Globus pallidus (tissue), 1 donor: ENCODE measurements at regions not wholly inside any gene's neighbourhood (a gene's known extent, or its start where the extent isn't known, plus 50 kb on each side); places are given as distances from the start of the nearest gene placed in this dataset.

Source experiments
- DNase-seq: peaks from one replicate; pipeline ENCODE4 v3.0.0-alpha.2; 2015; ENCODE audit warnings: low spot score

- no peak for DNase-seq
Observed at GRCh38 chr4:156241896-156242295, 288.2 kb upstream of the CTSO start.

- no peak for DNase-seq
Observed at GRCh38 chr4:156238171-156238570, 284.5 kb upstream of the CTSO start.

GRCh38 chr4:156237231-156237630, 283.6 kb upstream of the CTSO start:
- DNase-seq: no peak

- DNase-seq: no peak
Observed at GRCh38 chr4:156230176-156230575, 276.5 kb upstream of the CTSO start.

GRCh38 chr4:156228676-156229075, 275.0 kb upstream of the CTSO start:
- no peak for DNase-seq

GRCh38 chr4:156227321-156227720, 273.7 kb upstream of the CTSO start:
- no peak for DNase-seq

- DNase-seq: no peak
Observed at GRCh38 chr4:156223985-156224384, 270.3 kb upstream of the CTSO start.

- DNase-seq: no peak
Observed at GRCh38 chr4:156217236-156217635, 263.6 kb upstream of the CTSO start.

GRCh38 chr4:156201050-156201449, 247.4 kb upstream of the CTSO start:
- no peak for DNase-seq

- DNase-seq: no peak
Observed at GRCh38 chr4:156198511-156198910, 244.8 kb upstream of the CTSO start.

GRCh38 chr4:156197216-156197615, 243.6 kb upstream of the CTSO start:
- DNase-seq: no peak

GRCh38 chr4:156196722-156197121, 243.1 kb upstream of the CTSO start:
- no peak for DNase-seq

- no peak for DNase-seq
Observed at GRCh38 chr4:156195914-156196313, 242.2 kb upstream of the CTSO start.

- no peak for DNase-seq
Observed at GRCh38 chr4:156194896-156195295, 241.2 kb upstream of the CTSO start.

GRCh38 chr4:156193800-156194199, 240.1 kb upstream of the CTSO start:
- no peak for DNase-seq

GRCh38 chr4:156193106-156193505, 239.4 kb upstream of the CTSO start:
- no peak for DNase-seq

GRCh38 chr4:156192033-156192432, 238.4 kb upstream of the CTSO start:
- no peak for DNase-seq

- DNase-seq: no peak
Observed at GRCh38 chr4:156191044-156191781, 237.5 kb upstream of the CTSO start.

GRCh38 chr4:156190615-156191014, 236.9 kb upstream of the CTSO start:
- no peak for DNase-seq

- no peak for DNase-seq
Observed at GRCh38 chr4:156188596-156188995, 234.9 kb upstream of the CTSO start.

GRCh38 chr4:156186111-156186510, 232.4 kb upstream of the CTSO start:
- no peak for DNase-seq

- no peak for DNase-seq
Observed at GRCh38 chr4:156185514-156186055, 231.9 kb upstream of the CTSO start.

GRCh38 chr4:156182269-156182668, 228.6 kb upstream of the CTSO start:
- no peak for DNase-seq

- DNase-seq: no peak
Observed at GRCh38 chr4:156177941-156178340, 224.3 kb upstream of the CTSO start.
